ENCODE measurements at regions not wholly inside any gene's neighbourhood (a gene's known extent, or its start where the extent isn't known, plus 50 kb on each side); places are given as distances from the start of the nearest gene placed in this dataset.

DNA sequence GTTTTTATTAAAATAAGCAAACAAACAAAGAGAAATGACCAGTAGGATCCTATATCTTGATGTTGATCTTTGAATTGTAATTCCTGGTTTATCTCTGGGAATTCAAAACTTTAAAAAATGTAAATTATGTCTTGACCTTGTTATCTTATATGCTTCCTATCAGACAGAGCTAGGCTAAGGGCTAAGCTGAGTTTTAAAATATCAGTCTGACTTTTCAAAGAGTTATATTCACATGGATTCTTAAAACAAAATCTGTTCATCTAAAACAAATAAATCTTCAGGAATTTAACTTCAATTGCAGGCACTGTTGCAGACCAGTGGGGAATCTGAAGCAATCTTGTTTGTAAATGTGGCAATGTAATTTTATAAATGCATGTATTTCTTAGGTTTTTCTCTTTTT is 1144.1 kb downstream of the LRFN5 start:
- H3K27ac Mint-ChIP-seq: no peak overlapping the region

More for the DNA sequence above, 1144.1 kb downstream of the LRFN5 start:
- Histone ChIP-seq H3K27ac (ENCODE audit: low read depth) (no peak overlapping the region), H3K9me2 (ENCODE audit: insufficient read depth) (no peaks in the 10 kb centered on the region), H3K79me2 (replicated peaks; ENCODE audit: insufficient read depth) (no peaks in the 10 kb centered on the region), H3K4me2 (no peak overlapping the region), H4K20me1 (replicated peaks; ENCODE audit: insufficient read depth) (no peaks in the 10 kb centered on the region), H3K27me3 (ENCODE audit: insufficient read depth) (no peaks in the 10 kb centered on the region), H3K4me3 (no peak overlapping the region), H3F3A (replicated peaks; ENCODE audit: low read depth) (no peaks in the 10 kb centered on the region), H2AFZ (no peak overlapping the region), H3K4me1 (ENCODE audit: insufficient read depth) (no peaks in the 10 kb centered on the region), H3K36me3 (ENCODE audit: insufficient read depth) (no peaks in the 10 kb centered on the region)
- Mint-ChIP-seq H3K4me3 (no peak overlapping the region), H3K36me3 (ENCODE audit: low read depth) (no peaks in the 10 kb centered on the region), H3K27me3 (ENCODE audit: insufficient read depth, low read depth, poor library complexity) (no peaks in the 10 kb centered on the region), H3K4me1 (no peaks in the 10 kb centered on the region), H3K9me3 (no peaks in the 10 kb centered on the region)
- ATAC-seq: no peak
- DNase-seq (ENCODE audit: low spot score): no peak
- TF ChIP-seq, protein P1, sequence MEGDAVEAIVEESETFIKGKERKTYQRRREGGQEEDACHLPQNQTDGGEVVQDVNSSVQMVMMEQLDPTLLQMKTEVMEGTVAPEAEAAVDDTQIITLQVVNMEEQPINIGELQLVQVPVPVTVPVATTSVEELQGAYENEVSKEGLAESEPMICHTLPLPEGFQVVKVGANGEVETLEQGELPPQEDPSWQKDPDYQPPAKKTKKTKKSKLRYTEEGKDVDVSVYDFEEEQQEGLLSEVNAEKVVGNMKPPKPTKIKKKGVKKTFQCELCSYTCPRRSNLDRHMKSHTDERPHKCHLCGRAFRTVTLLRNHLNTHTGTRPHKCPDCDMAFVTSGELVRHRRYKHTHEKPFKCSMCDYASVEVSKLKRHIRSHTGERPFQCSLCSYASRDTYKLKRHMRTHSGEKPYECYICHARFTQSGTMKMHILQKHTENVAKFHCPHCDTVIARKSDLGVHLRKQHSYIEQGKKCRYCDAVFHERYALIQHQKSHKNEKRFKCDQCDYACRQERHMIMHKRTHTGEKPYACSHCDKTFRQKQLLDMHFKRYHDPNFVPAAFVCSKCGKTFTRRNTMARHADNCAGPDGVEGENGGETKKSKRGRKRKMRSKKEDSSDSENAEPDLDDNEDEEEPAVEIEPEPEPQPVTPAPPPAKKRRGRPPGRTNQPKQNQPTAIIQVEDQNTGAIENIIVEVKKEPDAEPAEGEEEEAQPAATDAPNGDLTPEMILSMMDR (conservative IDR thresholded peaks at IDR 0.05; ENCODE audit: low read depth in 2 of 2): no peak
- TF ChIP-seq EZH2 (IDR thresholded peaks at IDR 0.05; ENCODE audit: low read depth, unreplicated experiment) (no peak), EZH2phosphoT487 (IDR thresholded peaks at IDR 0.05; ENCODE audit: unreplicated experiment) (no peak), ZNF331 (CRISPR knock-in tag; IDR thresholded peaks at IDR 0.05; ENCODE audit: low read depth) (no peak), JUNB (IDR thresholded peaks at IDR 0.05; ENCODE audit: unreplicated experiment) (no peak), STAT1 (IDR thresholded peaks at IDR 0.05; ENCODE audit: unreplicated experiment) (no peak), NANOG (IDR thresholded peaks at IDR 0.05; ENCODE audit: borderline replicate concordance) (no peak), ZNF114 (CRISPR knock-in tag; IDR thresholded peaks at IDR 0.05) (no peak), CREB1 (CRISPR knock-in tag; IDR thresholded peaks at IDR 0.05; ENCODE audit: low read depth) (no peak), POLR2AphosphoS5 (IDR thresholded peaks at IDR 0.05; ENCODE audit: low read depth) (no peak)
- TF ChIP-seq, protein P2, sequence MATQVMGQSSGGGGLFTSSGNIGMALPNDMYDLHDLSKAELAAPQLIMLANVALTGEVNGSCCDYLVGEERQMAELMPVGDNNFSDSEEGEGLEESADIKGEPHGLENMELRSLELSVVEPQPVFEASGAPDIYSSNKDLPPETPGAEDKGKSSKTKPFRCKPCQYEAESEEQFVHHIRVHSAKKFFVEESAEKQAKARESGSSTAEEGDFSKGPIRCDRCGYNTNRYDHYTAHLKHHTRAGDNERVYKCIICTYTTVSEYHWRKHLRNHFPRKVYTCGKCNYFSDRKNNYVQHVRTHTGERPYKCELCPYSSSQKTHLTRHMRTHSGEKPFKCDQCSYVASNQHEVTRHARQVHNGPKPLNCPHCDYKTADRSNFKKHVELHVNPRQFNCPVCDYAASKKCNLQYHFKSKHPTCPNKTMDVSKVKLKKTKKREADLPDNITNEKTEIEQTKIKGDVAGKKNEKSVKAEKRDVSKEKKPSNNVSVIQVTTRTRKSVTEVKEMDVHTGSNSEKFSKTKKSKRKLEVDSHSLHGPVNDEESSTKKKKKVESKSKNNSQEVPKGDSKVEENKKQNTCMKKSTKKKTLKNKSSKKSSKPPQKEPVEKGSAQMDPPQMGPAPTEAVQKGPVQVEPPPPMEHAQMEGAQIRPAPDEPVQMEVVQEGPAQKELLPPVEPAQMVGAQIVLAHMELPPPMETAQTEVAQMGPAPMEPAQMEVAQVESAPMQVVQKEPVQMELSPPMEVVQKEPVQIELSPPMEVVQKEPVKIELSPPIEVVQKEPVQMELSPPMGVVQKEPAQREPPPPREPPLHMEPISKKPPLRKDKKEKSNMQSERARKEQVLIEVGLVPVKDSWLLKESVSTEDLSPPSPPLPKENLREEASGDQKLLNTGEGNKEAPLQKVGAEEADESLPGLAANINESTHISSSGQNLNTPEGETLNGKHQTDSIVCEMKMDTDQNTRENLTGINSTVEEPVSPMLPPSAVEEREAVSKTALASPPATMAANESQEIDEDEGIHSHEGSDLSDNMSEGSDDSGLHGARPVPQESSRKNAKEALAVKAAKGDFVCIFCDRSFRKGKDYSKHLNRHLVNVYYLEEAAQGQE (IDR thresholded peaks at IDR 0.05; ENCODE audit: unreplicated experiment): no peak
- TF ChIP-seq, protein P3, sequence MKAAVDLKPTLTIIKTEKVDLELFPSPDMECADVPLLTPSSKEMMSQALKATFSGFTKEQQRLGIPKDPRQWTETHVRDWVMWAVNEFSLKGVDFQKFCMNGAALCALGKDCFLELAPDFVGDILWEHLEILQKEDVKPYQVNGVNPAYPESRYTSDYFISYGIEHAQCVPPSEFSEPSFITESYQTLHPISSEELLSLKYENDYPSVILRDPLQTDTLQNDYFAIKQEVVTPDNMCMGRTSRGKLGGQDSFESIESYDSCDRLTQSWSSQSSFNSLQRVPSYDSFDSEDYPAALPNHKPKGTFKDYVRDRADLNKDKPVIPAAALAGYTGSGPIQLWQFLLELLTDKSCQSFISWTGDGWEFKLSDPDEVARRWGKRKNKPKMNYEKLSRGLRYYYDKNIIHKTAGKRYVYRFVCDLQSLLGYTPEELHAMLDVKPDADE (IDR thresholded peaks at IDR 0.05): no peak
- TF ChIP-seq, protein P4, sequence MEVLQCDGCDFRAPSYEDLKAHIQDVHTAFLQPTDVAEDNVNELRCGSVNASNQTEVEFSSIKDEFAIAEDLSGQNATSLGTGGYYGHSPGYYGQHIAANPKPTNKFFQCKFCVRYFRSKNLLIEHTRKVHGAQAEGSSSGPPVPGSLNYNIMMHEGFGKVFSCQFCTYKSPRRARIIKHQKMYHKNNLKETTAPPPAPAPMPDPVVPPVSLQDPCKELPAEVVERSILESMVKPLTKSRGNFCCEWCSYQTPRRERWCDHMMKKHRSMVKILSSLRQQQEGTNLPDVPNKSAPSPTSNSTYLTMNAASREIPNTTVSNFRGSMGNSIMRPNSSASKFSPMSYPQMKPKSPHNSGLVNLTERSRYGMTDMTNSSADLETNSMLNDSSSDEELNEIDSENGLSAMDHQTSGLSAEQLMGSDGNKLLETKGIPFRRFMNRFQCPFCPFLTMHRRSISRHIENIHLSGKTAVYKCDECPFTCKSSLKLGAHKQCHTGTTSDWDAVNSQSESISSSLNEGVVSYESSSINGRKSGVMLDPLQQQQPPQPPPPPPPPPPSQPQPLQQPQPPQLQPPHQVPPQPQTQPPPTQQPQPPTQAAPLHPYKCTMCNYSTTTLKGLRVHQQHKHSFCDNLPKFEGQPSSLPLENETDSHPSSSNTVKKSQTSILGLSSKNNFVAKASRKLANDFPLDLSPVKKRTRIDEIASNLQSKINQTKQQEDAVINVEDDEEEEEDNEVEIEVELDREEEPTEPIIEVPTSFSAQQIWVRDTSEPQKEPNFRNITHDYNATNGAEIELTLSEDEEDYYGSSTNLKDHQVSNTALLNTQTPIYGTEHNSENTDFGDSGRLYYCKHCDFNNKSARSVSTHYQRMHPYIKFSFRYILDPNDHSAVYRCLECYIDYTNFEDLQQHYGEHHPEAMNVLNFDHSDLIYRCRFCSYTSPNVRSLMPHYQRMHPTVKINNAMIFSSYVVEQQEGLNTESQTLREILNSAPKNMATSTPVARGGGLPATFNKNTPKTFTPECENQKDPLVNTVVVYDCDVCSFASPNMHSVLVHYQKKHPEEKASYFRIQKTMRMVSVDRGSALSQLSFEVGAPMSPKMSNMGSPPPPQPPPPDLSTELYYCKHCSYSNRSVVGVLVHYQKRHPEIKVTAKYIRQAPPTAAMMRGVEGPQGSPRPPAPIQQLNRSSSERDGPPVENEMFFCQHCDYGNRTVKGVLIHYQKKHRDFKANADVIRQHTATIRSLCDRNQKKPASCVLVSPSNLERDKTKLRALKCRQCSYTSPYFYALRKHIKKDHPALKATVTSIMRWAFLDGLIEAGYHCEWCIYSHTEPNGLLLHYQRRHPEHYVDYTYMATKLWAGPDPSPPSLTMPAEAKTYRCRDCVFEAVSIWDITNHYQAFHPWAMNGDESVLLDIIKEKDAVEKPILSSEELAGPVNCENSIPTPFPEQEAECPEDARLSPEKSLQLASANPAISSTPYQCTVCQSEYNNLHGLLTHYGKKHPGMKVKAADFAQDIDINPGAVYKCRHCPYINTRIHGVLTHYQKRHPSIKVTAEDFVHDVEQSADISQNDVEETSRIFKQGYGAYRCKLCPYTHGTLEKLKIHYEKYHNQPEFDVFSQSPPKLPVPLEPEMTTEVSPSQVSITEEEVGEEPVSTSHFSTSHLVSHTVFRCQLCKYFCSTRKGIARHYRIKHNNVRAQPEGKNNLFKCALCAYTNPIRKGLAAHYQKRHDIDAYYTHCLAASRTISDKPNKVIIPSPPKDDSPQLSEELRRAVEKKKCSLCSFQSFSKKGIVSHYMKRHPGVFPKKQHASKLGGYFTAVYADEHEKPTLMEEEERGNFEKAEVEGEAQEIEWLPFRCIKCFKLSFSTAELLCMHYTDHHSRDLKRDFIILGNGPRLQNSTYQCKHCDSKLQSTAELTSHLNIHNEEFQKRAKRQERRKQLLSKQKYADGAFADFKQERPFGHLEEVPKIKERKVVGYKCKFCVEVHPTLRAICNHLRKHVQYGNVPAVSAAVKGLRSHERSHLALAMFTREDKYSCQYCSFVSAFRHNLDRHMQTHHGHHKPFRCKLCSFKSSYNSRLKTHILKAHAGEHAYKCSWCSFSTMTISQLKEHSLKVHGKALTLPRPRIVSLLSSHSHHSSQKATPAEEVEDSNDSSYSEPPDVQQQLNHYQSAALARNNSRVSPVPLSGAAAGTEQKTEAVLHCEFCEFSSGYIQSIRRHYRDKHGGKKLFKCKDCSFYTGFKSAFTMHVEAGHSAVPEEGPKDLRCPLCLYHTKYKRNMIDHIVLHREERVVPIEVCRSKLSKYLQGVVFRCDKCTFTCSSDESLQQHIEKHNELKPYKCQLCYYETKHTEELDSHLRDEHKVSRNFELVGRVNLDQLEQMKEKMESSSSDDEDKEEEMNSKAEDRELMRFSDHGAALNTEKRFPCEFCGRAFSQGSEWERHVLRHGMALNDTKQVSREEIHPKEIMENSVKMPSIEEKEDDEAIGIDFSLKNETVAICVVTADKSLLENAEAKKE (CRISPR knock-in tag; IDR thresholded peaks at IDR 0.05): no peak

All from GM23338 (cell line).